Cardiac fibroblast (primary cell): ENCODE measurements at regions not wholly inside any gene's neighbourhood (a gene's known extent, or its start where the extent isn't known, plus 50 kb on each side); places are given as distances from the start of the nearest gene placed in this dataset.
A peak's percentile ranks its signal among the peaks of the same experiment; 100 is the strongest.

Source experiments
- DNase-seq, 2 donors: peaks; one replicate each; pipeline versions ENCODE4 v3.0.0 to v3.0.0-alpha.2; 2010; ENCODE audit warnings: low read depth in 2 of 2
- H3K4me3 ChIP-seq, 2 donors: replicated peaks in 1 of 2; 1 replicate in 1 of 2; 2 replicates in 1 of 2; pipeline ENCODE4 v1.5.1; 2011; ENCODE audit warnings: low read depth in 2 of 2, low read length in 2 of 2, mild to moderate bottlenecking in 2 of 2, moderate library complexity in 1 of 2
- TF ChIP-seq, protein P1 (sequence below): IDR thresholded peaks from one replicate; pipeline ENCODE4 v1.5.1; 2011; ENCODE audit warnings: low read depth, mild to moderate bottlenecking, low read length, inconsistent platforms

DNA sequence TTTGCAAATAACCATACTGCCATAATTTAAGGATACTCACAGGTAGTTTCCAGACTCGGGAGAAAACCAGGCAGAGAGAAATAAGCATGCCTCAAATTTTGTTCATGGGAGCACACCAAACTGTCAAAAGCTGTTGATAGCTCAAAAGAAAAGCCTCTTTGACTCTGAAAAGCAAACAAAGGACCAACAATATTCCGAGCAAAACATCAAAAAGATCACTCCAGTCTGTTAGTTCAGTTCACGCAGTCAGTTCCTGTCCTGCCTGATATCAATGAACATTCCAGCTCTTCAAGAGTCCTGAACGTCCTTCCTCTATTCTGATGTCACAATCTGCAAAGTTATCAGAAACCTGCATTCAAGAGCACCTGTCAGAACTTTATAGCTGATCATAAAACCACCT lies 78.7 kb downstream of the RRM2 start:
- TF ChIP-seq, protein P1, sequence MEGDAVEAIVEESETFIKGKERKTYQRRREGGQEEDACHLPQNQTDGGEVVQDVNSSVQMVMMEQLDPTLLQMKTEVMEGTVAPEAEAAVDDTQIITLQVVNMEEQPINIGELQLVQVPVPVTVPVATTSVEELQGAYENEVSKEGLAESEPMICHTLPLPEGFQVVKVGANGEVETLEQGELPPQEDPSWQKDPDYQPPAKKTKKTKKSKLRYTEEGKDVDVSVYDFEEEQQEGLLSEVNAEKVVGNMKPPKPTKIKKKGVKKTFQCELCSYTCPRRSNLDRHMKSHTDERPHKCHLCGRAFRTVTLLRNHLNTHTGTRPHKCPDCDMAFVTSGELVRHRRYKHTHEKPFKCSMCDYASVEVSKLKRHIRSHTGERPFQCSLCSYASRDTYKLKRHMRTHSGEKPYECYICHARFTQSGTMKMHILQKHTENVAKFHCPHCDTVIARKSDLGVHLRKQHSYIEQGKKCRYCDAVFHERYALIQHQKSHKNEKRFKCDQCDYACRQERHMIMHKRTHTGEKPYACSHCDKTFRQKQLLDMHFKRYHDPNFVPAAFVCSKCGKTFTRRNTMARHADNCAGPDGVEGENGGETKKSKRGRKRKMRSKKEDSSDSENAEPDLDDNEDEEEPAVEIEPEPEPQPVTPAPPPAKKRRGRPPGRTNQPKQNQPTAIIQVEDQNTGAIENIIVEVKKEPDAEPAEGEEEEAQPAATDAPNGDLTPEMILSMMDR, result no peak
- no peak for DNase-seq
- H3K4me3 ChIP-seq, result no peak overlapping the region

DNA sequence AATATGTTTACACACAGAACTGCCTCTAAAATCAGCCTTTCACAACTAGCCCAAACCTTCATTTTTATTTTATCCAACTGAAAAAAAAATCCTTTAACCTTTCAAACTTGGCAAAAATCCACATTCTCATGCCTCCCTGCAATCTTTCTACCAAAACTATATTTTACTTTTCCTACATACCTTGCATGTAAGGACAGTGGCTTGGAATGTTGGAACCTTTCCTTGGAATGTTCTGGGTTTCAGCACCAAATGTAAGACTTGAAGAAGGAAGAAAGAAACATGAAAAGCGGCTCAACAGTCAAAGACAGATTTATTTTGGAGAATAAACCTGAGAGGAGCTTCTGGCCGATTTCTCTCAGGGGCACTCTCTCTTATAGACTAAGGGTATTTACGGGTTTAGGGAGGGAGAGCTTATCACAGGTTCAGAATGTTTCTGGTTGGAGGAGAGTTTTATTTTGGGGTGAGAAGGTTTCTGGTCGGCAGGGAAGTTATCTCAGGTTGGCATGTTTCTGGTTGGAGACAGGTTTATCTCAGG lies 79.7 kb downstream of the RRM2 start:
- TF ChIP-seq, protein P1, result no peak
- H3K4me3 ChIP-seq, result no peak overlapping the region
- peak in 1 of 2 donors; percentile 63 for DNase-seq

DNA sequence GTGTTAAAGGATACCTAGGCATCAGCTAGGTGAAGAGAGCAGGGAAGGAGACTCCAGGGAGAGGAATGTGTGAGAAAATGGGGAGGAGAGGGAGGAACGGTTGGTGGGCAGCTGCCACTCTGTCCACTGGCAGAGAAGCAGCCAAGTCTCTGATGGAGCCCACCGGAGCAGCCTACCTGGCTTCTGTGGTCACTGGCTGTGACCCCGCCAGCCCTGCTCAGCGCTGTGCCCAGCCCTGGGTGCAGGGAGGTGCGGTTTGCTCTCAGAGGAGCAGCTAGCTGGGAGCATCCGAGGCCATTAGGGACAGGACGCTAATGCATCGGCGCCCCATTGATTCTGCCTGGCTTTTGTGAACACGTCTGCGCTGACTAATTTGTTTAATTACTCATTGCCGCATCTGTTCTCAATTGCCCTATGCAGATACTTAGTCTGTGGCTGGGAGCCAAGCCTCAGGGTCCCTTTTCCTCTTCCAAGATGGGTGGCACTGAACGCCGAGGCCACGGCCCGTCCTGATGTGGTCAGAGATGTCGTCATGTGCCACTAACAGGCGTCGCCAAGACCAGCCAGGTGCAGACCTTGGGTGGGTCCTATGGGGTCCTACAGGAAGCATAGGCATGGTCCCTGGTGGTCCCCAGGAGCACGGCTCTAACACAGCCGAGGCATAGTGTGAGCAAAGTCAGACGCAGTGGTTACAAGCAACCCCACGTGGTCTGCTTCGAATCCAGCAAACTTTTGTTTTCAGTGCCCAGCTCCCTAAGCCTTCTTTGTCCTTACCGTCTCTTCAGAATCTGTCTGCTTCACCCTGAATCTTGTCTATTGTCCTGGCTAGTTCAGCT lies 82.0 kb downstream of the RRM2 start:
- no peak for DNase-seq
- no peak overlapping the region for H3K4me3 ChIP-seq

DNA sequence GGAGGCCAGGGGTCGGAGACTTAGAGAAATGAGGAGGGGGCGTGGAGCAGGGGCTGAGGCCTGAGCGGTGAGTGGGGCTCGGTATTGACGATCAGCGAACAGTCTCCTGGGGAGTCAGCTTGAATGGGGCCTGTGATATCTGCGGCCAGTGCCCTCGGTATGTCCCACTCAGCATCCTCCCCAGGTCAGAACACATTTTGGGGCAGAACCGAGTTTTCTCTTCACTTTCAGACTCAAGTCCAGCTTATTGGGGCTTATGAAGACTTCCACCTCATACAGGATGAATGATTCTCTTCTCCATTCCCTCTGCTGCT lies 82.6 kb downstream of the RRM2 start:
- no peak overlapping the region for H3K4me3 ChIP-seq
- TF ChIP-seq, protein P1, result no peak
- DNase-seq, result no peak

More for the DNA sequence above, 82.0 kb downstream of the RRM2 start:
- TF ChIP-seq, protein P1, result no peak

DNA sequence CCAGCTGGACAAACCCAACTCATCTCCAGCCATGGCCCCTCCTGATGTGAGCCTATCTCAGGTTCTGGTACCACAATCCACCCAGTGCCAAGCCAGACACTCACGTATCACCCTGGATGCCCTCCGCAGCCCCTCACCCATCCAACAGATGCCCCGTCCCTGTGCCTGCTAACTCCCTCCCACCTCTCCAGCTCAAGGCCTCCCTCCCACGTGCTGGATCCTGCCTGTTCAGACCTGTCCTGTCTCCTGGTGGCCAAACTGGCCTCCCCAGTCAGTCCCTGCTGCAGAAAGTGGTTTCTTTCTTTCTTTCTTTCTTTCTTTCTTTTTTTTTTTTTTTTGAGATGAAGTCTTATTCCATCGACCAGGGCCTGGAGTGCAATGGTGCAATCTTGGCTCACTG lies 86.2 kb downstream of the RRM2 start:
- H3K4me3 ChIP-seq, result no peak overlapping the region
- TF ChIP-seq, protein P1, result no peak
- no peak for DNase-seq

DNA sequence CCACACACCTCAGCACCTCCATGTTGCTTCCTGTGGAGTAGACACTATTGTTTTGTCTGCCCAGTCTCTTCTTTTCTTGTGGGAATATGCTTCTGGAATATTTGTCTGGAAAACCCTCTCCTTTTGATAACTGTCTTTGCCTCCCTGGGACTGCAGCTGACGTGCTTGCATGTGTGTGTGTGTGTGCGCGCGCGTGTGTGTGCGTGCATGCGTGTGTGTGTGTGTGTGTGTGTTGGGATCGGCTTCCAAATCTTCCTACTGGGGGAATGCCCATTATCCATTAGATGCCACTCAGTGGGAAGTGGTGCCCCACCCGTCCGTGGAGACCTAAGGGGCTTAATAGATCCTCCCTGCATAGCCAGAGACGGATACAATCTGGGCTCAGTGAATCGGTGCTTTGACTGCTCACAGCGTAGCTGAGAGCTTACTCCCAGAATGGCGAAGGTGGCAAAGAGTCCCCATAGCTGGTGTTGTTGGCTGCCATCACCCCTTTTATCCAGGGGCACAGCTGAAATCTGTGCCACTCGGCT lies 86.9 kb downstream of the RRM2 start:
- TF ChIP-seq, protein P1, result no peak
- DNase-seq, result no peak
- no peak overlapping the region for H3K4me3 ChIP-seq
